ENCODE measurements at regions not wholly inside any gene's neighbourhood (a gene's known extent, or its start where the extent isn't known, plus 50 kb on each side); places are given as distances from the start of the nearest gene placed in this dataset.

GRCh38 chr1:184296466-184297243, 90.2 kb upstream of the C1orf21 start:
- Histone ChIP-seq H3K9me3 (ENCODE audit: control insufficient read depth, insufficient read depth, low read depth, low read length) (peaks cover 6% of the 10 kb centered on the region; the same call in 1 of the 2 replicates), H3K27me3 (ENCODE audit: control insufficient read depth, insufficient read depth, low read length) (no peaks in the 10 kb centered on the region), H3K4me3 (ENCODE audit: low read depth, low read length) (no peak overlapping the region), H3K9ac (ENCODE audit: low read length) (no peak overlapping the region), H3K4me1 (ENCODE audit: control insufficient read depth, insufficient read depth, low read length) (peaks cover 7% of the 10 kb centered on the region; the same call in 1 of the 2 replicates), H3K36me3 (ENCODE audit: control insufficient read depth, insufficient read depth, low read length) (no peaks in the 10 kb centered on the region), H3K27ac (ENCODE audit: low read depth, low read length) (no peak overlapping the region)

- Histone ChIP-seq H3K27me3 (ENCODE audit: control insufficient read depth, insufficient read depth, low read length) (no peaks in the 10 kb centered on the region), H3K9ac (ENCODE audit: low read length) (no peak overlapping the region), H3K9me3 (ENCODE audit: control insufficient read depth, insufficient read depth, low read depth, low read length) (0 out of 2 replicates have a peak, but pooled peaks cover under 1% of the 10 kb centered on the region), H3K4me1 (ENCODE audit: control insufficient read depth, insufficient read depth, low read length) (peaks cover 7% of the 10 kb centered on the region; the same call in 1 of the 2 replicates), H3K4me3 (ENCODE audit: low read depth, low read length) (no peak overlapping the region), H3K36me3 (ENCODE audit: control insufficient read depth, insufficient read depth, low read length) (no peaks in the 10 kb centered on the region), H3K27ac (ENCODE audit: low read depth, low read length) (no peak overlapping the region)
These were observed 89.5 kb upstream of the C1orf21 start for GRCh38 chr1:184297244-184297750.

DNA sequence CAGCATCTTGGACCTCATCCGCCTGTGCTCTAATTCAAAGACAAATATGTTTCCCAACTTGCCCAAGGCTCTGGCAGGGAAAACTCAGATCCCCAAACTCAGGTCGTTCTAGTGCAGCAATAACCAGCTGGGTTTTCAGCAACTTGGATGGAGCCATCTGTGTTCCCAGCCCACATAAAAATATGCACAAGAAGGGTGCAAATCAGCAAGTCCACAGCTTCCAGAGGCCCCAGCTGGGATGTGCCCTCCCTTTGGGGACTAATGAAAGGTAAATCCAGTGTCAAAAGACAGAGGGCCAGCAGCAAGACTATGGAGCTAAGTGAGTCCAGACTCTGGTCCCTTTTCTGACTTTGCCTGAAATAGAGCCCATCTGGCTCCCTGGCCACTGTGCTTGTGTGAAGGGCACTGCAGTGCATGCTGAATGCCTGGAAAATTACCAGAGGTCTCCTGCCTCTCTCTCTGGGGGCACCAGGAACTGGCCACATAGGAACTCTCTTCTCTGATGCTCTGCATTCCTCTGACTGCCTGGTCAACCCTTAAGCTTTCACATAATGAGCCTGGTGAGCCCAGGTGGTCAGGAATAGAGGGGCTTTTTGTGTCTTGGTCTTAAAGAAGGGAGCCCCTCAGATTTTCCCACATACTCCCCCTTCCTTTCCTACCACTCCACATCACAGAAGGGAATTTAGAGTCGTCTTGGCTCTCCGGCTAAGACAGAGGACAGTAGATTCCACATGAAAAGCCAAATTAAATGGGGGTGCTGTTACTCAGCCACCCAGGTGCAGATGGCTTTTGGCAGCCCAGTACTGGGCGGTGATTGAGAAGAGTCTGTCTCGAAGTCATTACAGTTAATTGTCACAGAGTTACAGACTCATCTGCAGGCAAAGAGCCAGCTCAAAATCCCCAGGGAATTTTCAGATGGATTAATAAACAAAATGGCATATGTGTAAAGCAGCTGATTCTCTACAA, 88.1 kb upstream of the C1orf21 start:
- Histone ChIP-seq H3K4me1 (ENCODE audit: control insufficient read depth, insufficient read depth, low read length) (peaks cover 7% of the 10 kb centered on the region; the same call in 1 of the 2 replicates), H3K9me3 (ENCODE audit: control insufficient read depth, insufficient read depth, low read depth, low read length) (no peaks in the 10 kb centered on the region), H3K27me3 (ENCODE audit: control insufficient read depth, insufficient read depth, low read length) (no peaks in the 10 kb centered on the region), H3K27ac (ENCODE audit: low read depth, low read length) (no peak overlapping the region), H3K36me3 (ENCODE audit: control insufficient read depth, insufficient read depth, low read length) (no peaks in the 10 kb centered on the region), H3K9ac (ENCODE audit: low read length) (no peak overlapping the region), H3K4me3 (ENCODE audit: low read depth, low read length) (no peak overlapping the region)

GRCh38 chr1:184299406-184299790, 87.4 kb upstream of the C1orf21 start:
- no peaks in the 10 kb centered on the region for H3K9me3 ChIP-seq (ENCODE audit: control insufficient read depth, insufficient read depth, low read depth, low read length)
- no peak overlapping the region for H3K27ac ChIP-seq (ENCODE audit: low read depth, low read length)
- H3K36me3 ChIP-seq (ENCODE audit: control insufficient read depth, insufficient read depth, low read length) = no peaks in the 10 kb centered on the region
- H3K9ac ChIP-seq (ENCODE audit: low read length) = no peak overlapping the region
- no peak overlapping the region for H3K4me3 ChIP-seq (ENCODE audit: low read depth, low read length)
- H3K27me3 ChIP-seq (ENCODE audit: control insufficient read depth, insufficient read depth, low read length) = no peaks in the 10 kb centered on the region
- peaks cover 7% of the 10 kb centered on the region; the same call in 1 of the 2 replicates for H3K4me1 ChIP-seq (ENCODE audit: control insufficient read depth, insufficient read depth, low read length)

- no peak overlapping the region for H3K9ac ChIP-seq (ENCODE audit: low read length)
- no peaks in the 10 kb centered on the region for H3K9me3 ChIP-seq (ENCODE audit: control insufficient read depth, insufficient read depth, low read depth, low read length)
- no peaks in the 10 kb centered on the region for H3K36me3 ChIP-seq (ENCODE audit: control insufficient read depth, insufficient read depth, low read length)
- H3K27me3 ChIP-seq (ENCODE audit: control insufficient read depth, insufficient read depth, low read length) = no peaks in the 10 kb centered on the region
- no peak overlapping the region for H3K27ac ChIP-seq (ENCODE audit: low read depth, low read length)
- H3K4me1 ChIP-seq (ENCODE audit: control insufficient read depth, insufficient read depth, low read length) = peaks cover 7% of the 10 kb centered on the region; the same call in 1 of the 2 replicates
- no peak overlapping the region for H3K4me3 ChIP-seq (ENCODE audit: low read depth, low read length)
These were observed 87.0 kb upstream of the C1orf21 start for GRCh38 chr1:184299796-184300195.

DNA sequence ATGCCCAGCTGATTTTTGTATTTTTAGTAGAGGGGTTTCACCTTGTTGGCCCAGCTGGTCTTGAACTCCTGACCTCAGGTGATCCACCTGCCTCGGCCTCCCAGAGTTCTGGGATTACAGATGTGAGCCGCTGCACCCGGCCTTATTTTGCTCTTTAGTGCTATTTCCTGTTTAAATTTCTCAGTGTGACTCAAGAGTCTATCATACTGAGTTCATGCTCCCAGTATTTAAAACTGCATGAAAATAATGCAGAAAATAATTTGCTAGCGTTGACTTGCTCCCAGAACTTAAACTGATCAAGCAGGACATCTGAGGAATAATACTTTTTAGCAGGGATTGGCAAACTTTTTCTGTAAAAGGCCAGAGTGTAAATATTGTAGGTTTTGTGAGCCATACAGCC, 86.4 kb upstream of the C1orf21 start:
- Histone ChIP-seq H3K4me3 (ENCODE audit: low read depth, low read length) (no peak overlapping the region), H3K27me3 (ENCODE audit: control insufficient read depth, insufficient read depth, low read length) (no peaks in the 10 kb centered on the region), H3K36me3 (ENCODE audit: control insufficient read depth, insufficient read depth, low read length) (no peaks in the 10 kb centered on the region), H3K27ac (ENCODE audit: low read depth, low read length) (no peak overlapping the region), H3K4me1 (ENCODE audit: control insufficient read depth, insufficient read depth, low read length) (peaks cover 7% of the 10 kb centered on the region; the same call in 1 of the 2 replicates), H3K9ac (ENCODE audit: low read length) (no peak overlapping the region), H3K9me3 (ENCODE audit: control insufficient read depth, insufficient read depth, low read depth, low read length) (no peaks in the 10 kb centered on the region)

GRCh38 chr1:184301227-184301626, 85.6 kb upstream of the C1orf21 start:
- H3K36me3 ChIP-seq (ENCODE audit: control insufficient read depth, insufficient read depth, low read length) = no peaks in the 10 kb centered on the region
- no peak overlapping the region for H3K27ac ChIP-seq (ENCODE audit: low read depth, low read length)
- no peak overlapping the region for H3K9ac ChIP-seq (ENCODE audit: low read length)
- no peak overlapping the region for H3K4me3 ChIP-seq (ENCODE audit: low read depth, low read length)
- H3K27me3 ChIP-seq (ENCODE audit: control insufficient read depth, insufficient read depth, low read length) = no peaks in the 10 kb centered on the region
- H3K4me1 ChIP-seq (ENCODE audit: control insufficient read depth, insufficient read depth, low read length) = peaks cover 7% of the 10 kb centered on the region; the same call in 1 of the 2 replicates
- no peaks in the 10 kb centered on the region for H3K9me3 ChIP-seq (ENCODE audit: control insufficient read depth, insufficient read depth, low read depth, low read length)

- no peaks in the 10 kb centered on the region for H3K27me3 ChIP-seq (ENCODE audit: control insufficient read depth, insufficient read depth, low read length)
These were observed 84.5 kb upstream of the C1orf21 start for GRCh38 chr1:184302346-184302745.

GRCh38 chr1:184310157-184310819, 76.5 kb upstream of the C1orf21 start:
- Histone ChIP-seq H3K36me3 (ENCODE audit: control insufficient read depth, insufficient read depth, low read length) (no peaks in the 10 kb centered on the region), H3K9ac (ENCODE audit: low read length) (no peak overlapping the region), H3K27me3 (ENCODE audit: control insufficient read depth, insufficient read depth, low read length) (no peaks in the 10 kb centered on the region; the same call in 1 of the 2 replicates), H3K27ac (ENCODE audit: low read depth, low read length) (no peak overlapping the region), H3K4me1 (ENCODE audit: control insufficient read depth, insufficient read depth, low read length) (peaks cover 5% of the 10 kb centered on the region; the same call in 1 of the 2 replicates), H3K9me3 (ENCODE audit: control insufficient read depth, insufficient read depth, low read depth, low read length) (no peaks in the 10 kb centered on the region), H3K4me3 (ENCODE audit: low read depth, low read length) (no peak overlapping the region)

More at GRCh38 chr1:184302346-184302745, 84.5 kb upstream of the C1orf21 start:
- H3K4me3 ChIP-seq (ENCODE audit: low read depth, low read length) = no peak overlapping the region
- peaks cover 7% of the 10 kb centered on the region; the same call in 1 of the 2 replicates for H3K4me1 ChIP-seq (ENCODE audit: control insufficient read depth, insufficient read depth, low read length)
- H3K9ac ChIP-seq (ENCODE audit: low read length) = no peak overlapping the region
- H3K36me3 ChIP-seq (ENCODE audit: control insufficient read depth, insufficient read depth, low read length) = no peaks in the 10 kb centered on the region
- no peaks in the 10 kb centered on the region for H3K9me3 ChIP-seq (ENCODE audit: control insufficient read depth, insufficient read depth, low read depth, low read length)
- no peak overlapping the region for H3K27ac ChIP-seq (ENCODE audit: low read depth, low read length)

DNA sequence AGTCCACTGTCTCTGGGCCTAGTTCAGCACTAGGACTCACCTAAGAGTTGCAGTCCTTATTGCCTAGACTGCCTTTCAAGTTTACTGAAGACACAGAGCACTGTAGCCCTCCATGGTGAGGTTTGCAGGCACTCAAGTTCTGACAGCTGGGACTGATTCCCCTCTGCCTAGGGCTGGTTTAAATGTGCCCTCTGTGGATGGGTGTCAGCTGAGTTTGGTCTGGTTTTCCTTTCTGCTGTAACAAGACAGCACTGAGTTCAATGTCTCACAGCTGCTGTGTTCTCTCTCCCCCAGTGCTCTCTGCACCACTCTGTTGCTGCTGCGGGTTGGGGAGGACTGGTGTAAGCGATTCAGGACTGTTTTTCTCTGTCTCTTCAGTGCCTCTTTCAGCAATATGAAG, 75.2 kb upstream of the C1orf21 start:
- H3K9ac ChIP-seq (ENCODE audit: low read length) = no peak overlapping the region
- H3K27me3 ChIP-seq (ENCODE audit: control insufficient read depth, insufficient read depth, low read length) = no peaks in the 10 kb centered on the region; the same call in 1 of the 2 replicates
- H3K27ac ChIP-seq (ENCODE audit: low read depth, low read length) = no peak overlapping the region
- no peaks in the 10 kb centered on the region for H3K9me3 ChIP-seq (ENCODE audit: control insufficient read depth, insufficient read depth, low read depth, low read length)
- no peaks in the 10 kb centered on the region for H3K36me3 ChIP-seq (ENCODE audit: control insufficient read depth, insufficient read depth, low read length)
- peaks cover 7% of the 10 kb centered on the region; the same call in 1 of the 2 replicates for H3K4me1 ChIP-seq (ENCODE audit: control insufficient read depth, insufficient read depth, low read length)
- H3K4me3 ChIP-seq (ENCODE audit: low read depth, low read length) = no peak overlapping the region

Measured in HUES6 (cell line).